Cardiac septum (tissue), 1 donor: ENCODE measurements at regions not wholly inside any gene's neighbourhood (a gene's known extent, or its start where the extent isn't known, plus 50 kb on each side); places are given as distances from the start of the nearest gene placed in this dataset.

Experiments used
- DNase-seq: peaks from one replicate; pipeline ENCODE4 v3.0.0-alpha.2; 2020; ENCODE audit warnings: low spot score
- intact Hi-C: fragments of 100-400 bp; cut with DNase I; formaldehyde crosslinking; loops from one replicate; pipeline ENCODE4 v1.14.0; 2022
- donor health status: DM: no; HTN: no; CAD: no.

DNA sequence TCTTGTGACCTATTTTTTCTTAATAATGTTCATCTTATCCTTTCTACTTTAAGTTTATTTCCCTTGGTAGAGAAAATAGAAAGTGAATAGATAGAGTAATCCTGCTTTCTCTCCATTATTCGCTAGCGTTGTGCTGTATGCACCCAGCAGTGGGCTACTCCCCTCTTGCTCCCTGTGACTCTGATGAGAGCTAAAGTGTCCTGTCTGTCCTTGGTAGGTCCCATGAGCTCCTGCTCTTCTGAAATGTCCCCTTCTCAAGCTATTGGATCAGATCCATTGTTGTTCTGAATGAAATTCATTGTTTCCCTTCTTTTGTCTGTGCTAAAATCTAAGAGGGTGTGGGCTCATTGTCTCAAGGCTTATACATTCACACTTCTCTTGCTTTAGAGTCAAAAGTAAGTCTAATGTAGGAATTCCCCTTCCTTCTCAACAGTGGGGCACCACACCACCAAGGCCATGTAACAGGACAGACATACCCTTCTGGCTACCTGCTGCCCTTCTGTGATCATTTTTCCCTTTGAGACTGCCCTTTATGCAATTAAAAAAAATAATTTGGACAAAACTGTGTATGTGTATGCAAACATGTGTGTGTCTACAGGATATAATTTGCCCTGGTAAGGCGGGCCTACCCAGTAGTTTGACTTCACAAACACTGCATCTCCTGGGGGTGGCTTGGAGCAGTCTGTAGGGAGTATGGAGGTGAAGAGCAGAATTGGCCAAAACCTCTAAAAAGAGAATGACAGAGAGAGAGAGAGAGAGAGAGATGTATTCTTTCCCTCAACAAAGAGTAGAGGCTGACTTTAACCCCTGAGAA lies 167.0 kb upstream of the MYLIP start:
- intact Hi-C loops = loop anchor here (1.0 to 5.0 kb wide), 2 partner anchors 33 to 65 kb away; no protein-coding TSS in a partner anchor
- no peak for DNase-seq

DNA sequence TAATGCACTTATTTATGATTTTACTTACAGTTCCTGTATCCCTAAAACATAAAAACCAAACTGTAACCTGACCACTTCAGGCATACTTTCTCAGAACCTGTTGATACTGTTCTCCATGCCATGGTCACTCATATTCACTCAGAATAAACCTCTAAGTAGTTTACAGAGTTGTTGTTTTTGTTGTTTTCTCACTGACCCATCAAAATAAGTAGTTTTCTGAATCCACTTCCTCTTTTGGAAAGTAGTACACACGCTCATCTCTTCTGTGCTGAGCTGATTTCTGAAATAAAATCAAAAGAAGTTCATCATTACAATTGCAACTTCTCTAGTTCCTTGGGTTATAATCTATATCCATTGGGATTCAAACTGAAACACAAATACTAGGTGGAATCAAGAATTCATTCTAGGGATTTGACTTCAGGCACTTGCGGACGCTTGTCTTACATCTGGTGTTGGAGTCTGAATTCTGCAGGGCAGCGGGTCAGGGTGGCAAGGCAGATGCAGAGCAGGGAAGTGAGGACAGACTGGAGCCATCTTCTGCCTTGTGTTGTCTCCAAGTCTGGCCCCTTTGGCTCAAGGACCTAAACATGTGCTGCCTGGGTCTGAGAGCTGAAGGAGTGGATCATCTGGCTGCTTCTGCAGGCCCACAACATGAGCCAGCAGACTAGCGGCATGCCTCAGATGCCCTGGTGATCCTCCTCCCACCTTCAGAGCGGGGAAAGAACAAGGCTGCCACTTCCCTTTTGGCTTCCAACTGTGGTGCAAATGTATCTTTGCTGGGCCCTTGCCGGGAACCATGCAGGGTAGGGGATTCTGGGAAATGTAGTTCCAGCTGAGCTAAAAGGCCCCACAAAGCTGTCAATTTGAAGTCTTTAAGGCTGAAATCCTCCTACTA lies 167.9 kb upstream of the MYLIP start:
- intact Hi-C loops = loop anchor here (1.0 to 5.0 kb wide), 2 partner anchors 34 to 64 kb away; no protein-coding TSS in a partner anchor
- DNase-seq = no peak

DNA sequence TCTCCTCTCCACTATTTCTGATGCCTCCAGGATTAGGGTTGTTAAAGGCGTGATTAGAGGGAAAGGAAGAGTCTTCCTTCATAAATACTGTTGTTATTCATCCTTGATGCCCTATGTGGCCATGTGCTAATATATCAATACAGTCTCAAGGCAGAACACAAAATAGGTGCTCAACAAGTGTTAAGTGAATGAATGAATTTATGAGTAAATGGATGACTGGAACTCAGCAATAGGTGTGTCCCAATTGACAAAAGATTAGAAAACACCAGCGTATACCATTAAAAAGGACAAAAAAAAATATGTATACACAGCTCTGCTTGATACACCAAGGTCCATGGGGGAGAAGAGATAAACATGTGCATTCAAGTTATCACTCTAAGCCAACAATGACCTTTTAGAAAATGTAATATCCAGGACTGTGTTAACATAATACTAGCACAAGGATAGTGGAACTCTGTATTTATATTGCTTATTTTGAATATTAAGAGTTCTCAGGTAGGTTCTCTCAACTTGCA lies 171.2 kb upstream of the MYLIP start:
- DNase-seq = no peak
- intact Hi-C loops = no loop called here

DNA sequence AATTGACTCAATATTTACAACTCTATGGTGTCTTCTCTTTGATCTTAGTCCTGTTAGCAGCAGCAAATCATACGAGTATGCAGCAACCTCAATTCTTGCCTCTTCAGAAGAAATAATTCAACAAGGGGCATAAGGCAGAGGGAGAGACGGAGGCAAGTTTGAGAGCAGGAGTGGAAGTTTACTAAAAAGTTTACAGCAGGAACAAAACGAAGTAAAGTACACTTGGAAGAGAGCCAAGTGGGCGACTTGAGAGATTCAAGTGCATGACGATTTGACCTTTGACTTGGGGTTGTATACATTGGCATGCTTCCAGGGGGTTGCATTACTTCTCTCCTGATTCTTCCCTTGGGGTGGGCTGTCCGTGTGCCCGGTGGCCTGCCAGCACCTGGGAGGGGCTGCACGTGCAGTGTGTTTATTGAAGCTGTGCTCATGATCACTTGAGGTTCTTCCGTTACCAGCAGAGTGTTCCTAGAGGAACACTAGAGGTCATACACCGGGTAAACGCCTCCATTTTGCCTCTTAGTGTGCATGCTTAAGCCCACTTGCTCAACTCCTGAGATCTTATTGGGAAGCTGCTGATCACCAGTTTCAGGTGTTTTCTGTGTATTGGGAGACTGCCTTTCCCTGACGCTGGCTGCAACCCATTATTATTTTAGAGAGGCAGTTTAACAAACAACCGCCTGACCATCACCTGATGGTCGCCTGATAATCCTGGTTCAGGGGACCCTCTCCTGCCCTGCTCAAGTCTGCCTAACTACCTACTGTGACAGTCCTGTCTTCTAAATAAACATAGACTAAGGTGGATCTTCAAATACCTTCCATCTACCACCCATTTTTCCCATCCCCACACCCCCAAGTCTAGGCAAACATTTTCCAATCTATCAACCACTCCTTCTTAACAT lies 172.4 kb upstream of the MYLIP start:
- intact Hi-C loops = no loop called here
- no peak for DNase-seq

DNA sequence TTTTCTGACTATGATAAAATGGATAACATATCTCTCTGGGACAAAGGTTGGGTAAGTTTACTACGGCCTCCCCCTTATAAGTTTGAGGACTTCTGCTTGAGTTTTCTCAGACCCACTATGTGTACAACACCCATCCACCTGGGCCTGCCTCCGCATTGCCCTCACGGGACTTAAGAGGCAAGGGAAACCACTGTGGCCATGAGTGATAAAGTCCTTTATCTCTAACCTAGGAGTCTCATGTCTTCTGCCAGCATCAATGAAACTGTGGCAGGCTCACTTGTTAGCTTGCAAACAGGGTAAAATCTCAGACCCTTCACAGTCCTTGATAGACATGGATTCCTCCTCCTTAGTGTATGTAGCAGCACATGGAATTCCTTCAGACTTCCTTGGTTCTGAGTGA lies 173.4 kb upstream of the MYLIP start:
- DNase-seq = no peak
- intact Hi-C loops = no loop called here

DNA sequence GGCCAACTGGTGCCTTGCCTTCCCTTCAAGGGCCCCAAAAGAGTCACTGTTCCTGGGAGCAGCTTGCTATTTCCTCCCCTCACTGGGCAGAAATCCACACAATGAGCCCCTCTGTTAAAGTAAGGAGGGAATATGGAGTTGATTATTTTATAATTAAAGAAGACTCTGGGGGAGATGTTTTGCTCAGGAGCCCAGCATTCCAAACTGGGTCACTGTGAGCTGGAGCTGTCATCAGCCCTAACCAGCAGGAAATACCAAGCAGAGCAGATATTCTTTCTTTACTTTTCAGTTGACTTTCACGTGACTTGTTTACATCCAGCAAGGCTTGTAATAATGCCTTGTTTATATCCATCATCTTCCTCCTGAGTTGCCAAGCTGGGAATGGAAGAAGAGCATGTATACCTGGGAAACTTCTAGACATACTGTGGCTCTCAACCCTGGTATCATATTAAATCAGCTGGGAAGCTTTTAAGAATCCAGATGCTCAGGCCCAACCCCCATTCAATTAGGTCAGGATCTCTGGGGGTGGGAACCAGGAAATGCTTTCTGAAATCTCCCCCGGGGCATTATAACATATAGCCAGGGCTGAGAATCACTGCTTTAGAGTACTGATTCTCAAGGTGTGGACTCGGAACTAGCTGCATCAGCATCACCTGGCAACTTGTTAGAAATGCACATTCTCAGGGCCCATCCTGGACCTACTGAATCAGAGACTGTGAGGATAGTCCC lies 175.6 kb upstream of the MYLIP start:
- DNase-seq = no peak
- intact Hi-C loops = no loop called here

DNA sequence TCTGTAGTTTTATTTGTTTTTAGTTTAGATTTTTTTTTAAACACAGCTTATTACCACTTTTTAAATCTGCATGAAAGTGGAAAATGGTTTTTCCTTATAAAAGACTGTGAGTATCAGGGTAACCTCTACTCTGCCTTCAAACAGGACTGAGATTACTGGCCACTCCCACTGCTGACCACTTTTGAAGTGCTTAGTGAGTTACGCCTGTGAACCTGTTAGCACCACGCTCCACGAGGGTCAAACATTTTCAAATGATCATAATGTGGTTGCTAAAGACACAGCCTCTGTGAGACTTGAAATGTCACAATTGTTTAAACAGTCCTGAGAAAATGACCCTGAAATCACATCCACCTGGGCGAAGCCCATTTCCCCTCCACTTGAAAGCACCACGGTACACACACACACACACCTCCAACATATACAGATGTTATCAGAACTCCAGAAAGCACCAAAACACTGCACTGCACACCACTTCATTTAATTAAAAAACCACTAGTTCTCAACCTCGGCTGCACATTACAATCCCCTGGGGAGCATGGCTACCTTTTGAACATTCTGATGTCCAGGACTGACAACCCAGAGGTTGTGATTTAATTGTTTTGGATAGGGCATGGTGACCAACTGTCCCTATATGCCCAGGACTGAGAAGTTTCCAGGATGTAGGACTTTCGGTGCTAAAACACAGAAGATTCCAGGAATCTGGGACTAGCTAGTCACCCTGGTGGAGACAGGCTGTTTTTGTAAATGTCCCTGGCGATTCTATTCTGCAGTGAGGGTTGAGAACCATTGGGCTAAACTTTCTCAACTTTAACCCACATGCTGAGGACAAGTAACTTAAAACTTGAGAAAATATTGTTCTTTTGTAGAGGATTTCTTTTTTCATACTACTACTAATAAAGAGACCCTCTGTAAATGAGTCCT lies 176.4 kb upstream of the MYLIP start:
- DNase-seq = no peak
- intact Hi-C loops = no loop called here

DNA sequence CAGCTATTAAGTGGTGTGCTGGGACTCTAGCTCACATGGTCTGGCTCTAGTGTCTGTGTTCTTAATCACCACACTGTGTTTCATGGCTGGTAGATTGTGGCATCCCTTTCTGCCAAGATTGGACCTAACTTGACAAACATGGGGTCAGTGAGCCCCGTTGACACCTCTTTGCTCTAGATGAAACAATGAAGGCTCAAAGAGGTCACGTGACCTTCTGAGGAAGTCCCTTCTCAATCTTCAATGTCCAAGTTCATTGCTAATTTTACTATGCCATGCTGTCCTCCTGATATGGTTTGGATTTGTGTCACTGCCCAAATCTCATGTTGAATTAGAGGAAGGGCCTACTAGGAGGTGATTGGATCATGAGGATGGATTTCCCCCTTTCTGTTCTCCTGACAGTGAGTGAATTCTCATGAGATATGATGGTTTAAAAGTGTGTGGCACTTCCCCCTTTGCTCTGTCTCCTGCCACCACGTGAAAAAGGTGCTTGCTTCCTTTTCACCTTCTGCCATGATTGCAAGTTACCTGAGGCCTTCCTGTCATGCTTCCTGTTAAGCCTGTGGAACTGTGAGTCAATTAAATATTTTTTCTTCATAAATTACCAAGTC lies 177.8 kb upstream of the MYLIP start:
- no peak for DNase-seq
- intact Hi-C loops = no loop called here

DNA sequence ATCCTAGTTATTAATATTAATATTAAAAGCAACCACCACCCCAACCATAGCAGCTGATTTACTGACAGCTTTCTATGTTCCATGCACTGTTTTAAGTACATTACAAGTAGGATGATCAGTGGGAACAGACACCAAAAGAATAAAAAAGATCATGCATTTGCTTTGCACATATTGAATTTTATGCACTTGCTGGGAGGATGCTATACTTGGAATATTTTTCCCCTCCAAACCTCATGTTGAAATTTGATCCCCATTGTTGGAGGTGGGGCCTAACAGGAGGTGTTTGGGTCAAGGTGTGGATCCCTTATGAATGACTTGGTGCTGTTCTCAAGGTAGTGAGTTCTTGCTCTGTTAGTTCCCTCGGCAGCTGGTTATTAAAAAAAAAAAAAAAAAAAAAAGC lies 178.9 kb upstream of the MYLIP start:
- intact Hi-C loops = no loop called here
- no peak for DNase-seq

DNA sequence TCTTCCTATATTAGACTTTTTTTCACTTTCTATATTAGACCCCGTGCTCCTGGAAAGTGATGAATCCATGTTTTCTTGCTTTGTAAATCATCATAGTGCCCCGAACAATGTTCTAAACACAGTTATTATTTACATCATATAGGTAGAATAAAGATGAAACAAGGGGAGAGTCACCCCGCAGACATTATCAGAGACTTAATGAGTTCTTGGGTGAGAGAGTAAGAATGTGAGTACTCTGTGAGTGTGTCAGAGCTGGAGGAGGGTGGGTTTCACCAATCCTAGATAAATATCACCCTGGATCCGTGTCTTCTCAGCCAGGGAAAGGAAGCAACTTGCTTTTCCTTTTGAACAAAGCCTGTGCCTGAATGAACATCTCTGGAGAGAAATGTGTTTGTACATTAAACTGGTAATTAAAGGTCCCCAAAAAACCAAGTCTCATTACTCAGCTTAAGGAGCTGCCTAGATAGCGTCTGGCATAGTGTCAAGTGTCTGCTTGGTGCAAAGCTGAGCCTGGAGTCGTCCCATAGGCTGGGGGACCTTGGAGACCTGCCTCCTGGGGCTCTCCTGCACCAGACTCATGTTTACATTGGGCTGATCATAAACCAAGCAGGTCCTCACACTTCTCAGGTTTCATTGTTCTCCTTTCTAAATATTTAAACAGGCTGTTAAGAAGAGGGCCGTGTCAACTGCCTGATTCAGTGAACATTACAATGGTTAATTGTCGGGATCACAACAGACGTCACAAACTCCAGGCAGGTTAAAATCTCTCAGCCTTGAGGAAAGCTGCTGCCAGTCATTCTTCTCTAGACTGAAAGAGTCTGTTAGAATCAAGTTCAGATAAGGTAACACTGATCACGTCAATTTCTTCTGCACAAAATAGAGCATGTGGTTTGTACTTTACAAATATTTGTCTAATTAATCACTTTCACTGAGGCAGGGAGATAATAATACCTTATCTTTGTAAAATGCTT lies 179.7 kb upstream of the MYLIP start:
- DNase-seq = no peak
- intact Hi-C loops = no loop called here

DNA sequence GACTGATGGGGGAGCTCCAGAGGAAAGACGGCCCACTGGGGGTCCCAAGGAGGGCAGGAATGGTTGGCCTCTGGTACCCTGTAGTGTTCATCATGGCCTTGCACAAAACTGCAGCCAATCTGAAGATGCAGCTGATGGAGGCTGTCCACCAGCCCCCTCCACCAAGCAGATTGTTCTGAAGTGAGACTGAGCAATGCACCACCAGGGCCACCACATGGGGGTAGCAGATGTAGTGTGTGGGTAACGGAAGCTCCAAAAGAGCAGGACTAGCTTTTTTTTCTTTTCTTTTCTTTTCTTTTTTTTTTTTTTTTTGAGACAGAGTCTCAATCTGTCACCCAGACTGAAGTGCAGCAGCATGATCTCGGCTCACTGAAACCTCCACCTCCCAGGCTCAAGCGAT lies 181.0 kb upstream of the MYLIP start:
- intact Hi-C loops = no loop called here
- DNase-seq = no peak

DNA sequence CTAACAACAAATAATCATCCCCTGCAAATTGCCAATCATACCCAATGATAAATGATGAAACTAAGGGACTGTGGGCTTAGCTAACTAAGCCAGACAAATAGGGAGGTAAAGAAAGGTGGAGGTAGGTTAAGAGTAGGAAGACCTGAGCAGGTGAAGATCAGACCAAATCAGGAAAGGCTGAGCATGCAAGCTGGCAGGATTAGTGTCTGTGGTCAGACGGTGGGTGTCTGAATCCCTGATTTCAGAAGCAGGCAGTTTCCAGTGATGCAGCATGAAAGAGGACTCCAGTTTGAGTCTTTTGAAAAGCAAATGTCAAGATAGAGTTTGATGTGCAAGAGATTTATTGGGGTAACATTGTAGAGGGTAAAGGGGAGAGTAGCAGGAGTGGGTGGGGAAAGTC lies 181.4 kb upstream of the MYLIP start:
- no peak for DNase-seq
- intact Hi-C loops = no loop called here

DNA sequence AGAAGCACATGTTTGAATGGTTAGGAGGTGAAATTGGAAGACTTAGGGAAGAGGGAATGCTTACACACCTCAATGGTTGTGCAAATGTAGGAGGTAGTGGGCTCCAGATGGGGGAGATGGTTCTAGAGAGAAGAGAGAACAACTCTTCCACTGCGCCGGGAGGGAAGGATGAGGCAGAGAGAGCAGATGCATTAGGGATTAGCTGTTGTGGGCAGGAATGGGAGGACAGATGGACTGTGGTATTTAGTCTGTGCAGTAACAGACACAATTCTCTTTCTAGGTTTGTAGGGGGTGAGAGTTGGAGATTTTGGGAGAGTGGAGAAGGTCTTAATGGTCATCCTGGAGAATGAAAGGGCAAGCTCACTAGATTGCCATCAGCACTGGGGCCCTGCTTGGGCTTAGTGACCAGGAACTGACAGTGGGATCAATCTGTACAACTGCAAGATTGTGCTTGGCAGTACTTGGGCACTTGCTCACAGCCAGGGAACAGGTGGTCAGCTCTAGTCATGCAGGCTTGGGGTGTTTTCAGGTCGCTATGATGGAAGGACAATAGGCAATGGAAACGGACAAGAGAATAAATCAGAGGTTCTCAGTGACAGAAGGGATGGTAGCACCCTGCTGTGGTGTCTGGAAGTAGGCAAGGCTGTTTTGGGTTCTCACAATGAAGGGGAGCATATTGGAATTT lies 182.0 kb upstream of the MYLIP start:
- intact Hi-C loops = no loop called here
- DNase-seq = no peak

DNA sequence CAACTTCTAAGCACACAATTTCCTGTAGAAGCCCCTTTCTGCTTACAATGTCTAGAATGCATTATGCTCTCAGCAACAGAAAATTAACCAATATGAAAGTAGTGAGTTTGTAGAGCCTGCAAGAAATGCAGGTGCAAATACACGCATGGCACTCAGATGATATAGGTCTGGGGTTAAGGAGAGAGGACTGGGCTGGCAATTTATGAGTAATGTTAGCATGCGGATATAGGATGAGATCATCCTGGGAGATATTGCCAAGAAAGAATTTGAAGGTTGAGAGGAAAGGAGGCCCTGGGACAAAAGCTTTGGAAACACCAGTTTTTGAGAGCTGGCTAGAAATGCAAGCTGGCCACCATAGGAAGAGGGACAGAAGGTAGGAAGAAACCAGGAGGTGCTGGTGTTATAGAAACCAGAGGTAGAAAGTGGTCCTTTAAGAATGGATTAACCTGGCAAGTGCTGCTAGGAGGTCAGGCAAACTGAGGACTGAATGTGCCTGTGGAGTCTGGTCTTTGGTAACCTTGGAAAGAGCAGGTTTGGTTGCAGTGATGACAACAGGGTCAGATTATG lies 183.2 kb upstream of the MYLIP start:
- intact Hi-C loops = no loop called here
- no peak for DNase-seq

DNA sequence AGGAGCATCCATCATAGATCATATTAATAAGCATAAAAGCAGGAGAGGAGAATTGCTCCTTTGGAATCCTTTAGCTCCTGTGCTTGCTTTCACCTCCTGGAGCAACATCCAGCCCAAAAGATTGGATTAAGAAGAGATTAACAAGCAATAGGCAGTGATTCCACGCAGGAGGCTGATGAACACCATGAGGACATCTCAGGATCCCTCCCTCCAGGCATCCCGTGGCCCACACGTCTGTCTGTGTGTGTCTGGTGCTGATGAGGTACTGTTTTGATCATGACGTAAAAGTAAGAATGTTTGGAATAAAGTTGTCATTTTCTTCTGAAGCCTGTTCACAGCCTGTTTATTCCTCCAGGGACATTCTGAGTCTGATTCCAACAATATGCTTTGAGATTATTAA lies 185.5 kb upstream of the MYLIP start:
- no peak for DNase-seq
- intact Hi-C loops = no loop called here

DNA sequence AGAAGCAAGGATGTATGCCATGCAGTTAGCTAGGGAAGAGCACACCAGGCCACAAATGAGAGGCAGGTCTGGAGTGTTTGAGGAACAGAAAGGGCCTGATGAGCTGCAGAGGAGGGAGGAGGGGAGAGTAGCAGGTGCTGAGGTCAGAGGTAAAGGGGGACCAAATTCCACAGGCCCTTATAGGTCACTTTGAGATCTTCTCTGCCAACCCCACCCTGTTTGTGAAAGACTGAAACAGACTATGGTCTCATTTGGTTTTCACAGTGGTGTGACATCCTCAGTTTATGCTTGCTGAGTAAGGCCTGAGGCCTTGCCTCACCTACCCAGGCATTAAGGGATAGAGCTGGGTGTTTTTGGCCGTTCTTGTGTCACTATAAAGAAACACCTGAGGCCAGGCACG lies 187.7 kb upstream of the MYLIP start:
- DNase-seq = no peak

More for the DNA sequence above, 187.7 kb upstream of the MYLIP start:
- intact Hi-C loops = no loop called here
